ENCODE measurements at regions not wholly inside any gene's neighbourhood (a gene's known extent, or its start where the extent isn't known, plus 50 kb on each side); places are given as distances from the start of the nearest gene placed in this dataset.
"Not testable (repeated sequence)": the region's sequence is repeated elsewhere in the genome, so short reads cannot be mapped to it uniquely, and the experiment has no call there.

GRCh38 chr2:75411574-75411973 lies 149.2 kb downstream of the EVA1A start:
- peaks cover 8 to 42% (median 18%) of the 10 kb centered on the region in 3 donors for H3K4me1 Mint-ChIP-seq
- H3K27ac Mint-ChIP-seq = no peak overlapping the region
- DNase-seq (no peak), ATAC-seq (ENCODE audit: low read depth in 2 of 2) (no peak)
- no peak overlapping the region for H3K4me3 Mint-ChIP-seq
- peaks cover 18 to 44% of the 10 kb centered on the region in 2 donors for H3K36me3 Mint-ChIP-seq
- H3K9me3 Mint-ChIP-seq = peaks cover 4 to 28% (median 13%) of the 10 kb centered on the region in 7 donors
- peaks cover 0 to 21% (median 7%) of the 10 kb centered on the region in 3 donors for H3K27me3 Mint-ChIP-seq

- no peak for ATAC-seq (ENCODE audit: low read depth in 2 of 2)
- Mint-ChIP-seq H3K27me3 (peaks cover 0 to 21% (median 7%) of the 10 kb centered on the region in 3 donors), H3K27ac (no peak overlapping the region), H3K4me1 (peaks cover 4 to 36% (median 12%) of the 10 kb centered on the region in 3 donors), H3K9me3 (peaks cover 4 to 28% (median 13%) of the 10 kb centered on the region in 7 donors), H3K36me3 (peaks cover 18 to 41% of the 10 kb centered on the region in 2 donors), H3K4me3 (no peak overlapping the region)
- DNase-seq = no peak
These were observed 150.0 kb downstream of the EVA1A start for GRCh38 chr2:75410702-75411101.

GRCh38 chr2:75408771-75409170 lies 152.0 kb downstream of the EVA1A start:
- DNase-seq (no peak), ATAC-seq (ENCODE audit: low read depth in 2 of 2) (no peak)
- peak overlapping the region in 2 of 6 donors; percentile 14 to 21 for H3K27ac Mint-ChIP-seq
- H3K9me3 Mint-ChIP-seq = peaks cover 4 to 28% (median 13%) of the 10 kb centered on the region in 7 donors
- H3K4me3 Mint-ChIP-seq = no peak overlapping the region
- peaks cover 18 to 41% of the 10 kb centered on the region in 2 donors for H3K36me3 Mint-ChIP-seq
- H3K27me3 Mint-ChIP-seq = peaks cover 0 to 21% (median 12%) of the 10 kb centered on the region in 3 donors
- peaks cover 8 to 19% (median 10%) of the 10 kb centered on the region in 3 donors for H3K4me1 Mint-ChIP-seq

- DNase-seq (no peak), ATAC-seq (ENCODE audit: low read depth in 2 of 2) (no peak)
- Mint-ChIP-seq H3K4me3 (no peak overlapping the region), H3K27me3 (peaks cover 0 to 28% (median 16%) of the 10 kb centered on the region in 3 donors), H3K9me3 (peaks cover 4 to 24% (median 13%) of the 10 kb centered on the region in 7 donors), H3K4me1 (peaks cover 4 to 10% (median 8%) of the 10 kb centered on the region in 3 donors), H3K27ac (no peak overlapping the region), H3K36me3 (peaks cover 12 to 26% of the 10 kb centered on the region in 2 donors)
These were observed 153.7 kb downstream of the EVA1A start for GRCh38 chr2:75407038-75407530.

- H3K27me3 Mint-ChIP-seq = peaks cover 0 to 23% (median 17%) of the 10 kb centered on the region in 3 donors
- no peak overlapping the region for H3K4me3 Mint-ChIP-seq
- H3K4me1 Mint-ChIP-seq = peaks cover 4 to 10% (median 8%) of the 10 kb centered on the region in 3 donors
- DNase-seq = no peak
- peaks cover 12 to 19% of the 10 kb centered on the region in 2 donors for H3K36me3 Mint-ChIP-seq
- peaks cover 4 to 17% (median 11%) of the 10 kb centered on the region in 7 donors for H3K9me3 Mint-ChIP-seq
- no peak for ATAC-seq (ENCODE audit: low read depth in 2 of 2)
- peak overlapping the region in 2 of 6 donors; percentile 16 to 60 for H3K27ac Mint-ChIP-seq
These were observed 154.6 kb downstream of the EVA1A start for GRCh38 chr2:75406131-75406581.

GRCh38 chr2:75405000-75405399 lies 155.7 kb downstream of the EVA1A start:
- DNase-seq (no peak), ATAC-seq (ENCODE audit: low read depth in 2 of 2) (no peak)
- no peak overlapping the region for H3K4me3 Mint-ChIP-seq
- H3K9me3 Mint-ChIP-seq = peaks cover 0 to 7% (median 2%) of the 10 kb centered on the region in 7 donors
- H3K36me3 Mint-ChIP-seq = peaks cover 4 to 9% of the 10 kb centered on the region in 2 donors
- no peak overlapping the region for H3K27ac Mint-ChIP-seq
- H3K27me3 Mint-ChIP-seq = peaks cover 0 to 21% (median 17%) of the 10 kb centered on the region in 3 donors
- peaks cover 4 to 10% (median 7%) of the 10 kb centered on the region in 3 donors for H3K4me1 Mint-ChIP-seq

- peaks cover 0 to 10% (median 4%) of the 10 kb centered on the region in 3 donors for H3K4me1 Mint-ChIP-seq
- DNase-seq (peak; percentile 22), ATAC-seq (ENCODE audit: low read depth in 2 of 2) (peak; percentile 43 to 61)
- H3K9me3 Mint-ChIP-seq = peaks cover 0 to 3% (median 0%) of the 10 kb centered on the region in 7 donors
- H3K27ac Mint-ChIP-seq = peak overlapping the region in 1 of 6 donors; percentile 26
- H3K36me3 Mint-ChIP-seq = no peaks in the 10 kb centered on the region
- H3K4me3 Mint-ChIP-seq = no peak overlapping the region
- peaks cover 0 to 19% (median 17%) of the 10 kb centered on the region in 3 donors for H3K27me3 Mint-ChIP-seq
These were observed 156.7 kb downstream of the EVA1A start for GRCh38 chr2:75403991-75404428.

- DNase-seq (no peak), ATAC-seq (ENCODE audit: low read depth in 2 of 2) (no peak)
- peaks cover 0 to 4% of the 10 kb centered on the region in 2 donors for H3K36me3 Mint-ChIP-seq
- H3K27me3 Mint-ChIP-seq = peaks cover 0 to 34% (median 0%) of the 10 kb centered on the region in 3 donors
- H3K27ac Mint-ChIP-seq = no peak overlapping the region
- peaks cover 0 to 3% (median 0%) of the 10 kb centered on the region in 7 donors for H3K9me3 Mint-ChIP-seq
- H3K4me3 Mint-ChIP-seq = no peak overlapping the region
- H3K4me1 Mint-ChIP-seq = peaks cover 0 to 6% (median 0%) of the 10 kb centered on the region in 3 donors
These were observed 164.4 kb downstream of the EVA1A start for GRCh38 chr2:75396314-75396713.

- H3K9me3 Mint-ChIP-seq; H3K36me3 Mint-ChIP-seq; ATAC-seq (ENCODE audit: low read depth in 2 of 2); DNase-seq; H3K27ac Mint-ChIP-seq: not testable (repeated sequence)
- Mint-ChIP-seq H3K4me3 (peak overlapping the region in 1 of 8 donors; percentile 44), H3K4me1 (peaks cover 0 to 17% (median 13%) of the 10 kb centered on the region in 3 donors), H3K27me3 (peaks cover 0 to 34% (median 0%) of the 10 kb centered on the region in 3 donors)
These were observed 166.0 kb downstream of the EVA1A start for GRCh38 chr2:75394764-75395163.

- ATAC-seq (ENCODE audit: low read depth in 2 of 2) (no peak), DNase-seq (no peak)
- Mint-ChIP-seq H3K27me3 (no peaks in the 10 kb centered on the region), H3K4me1 (peaks cover 9 to 30% (median 23%) of the 10 kb centered on the region in 3 donors), H3K36me3 (peaks cover 0 to 5% of the 10 kb centered on the region in 2 donors), H3K9me3 (peaks cover 0 to 6% (median 0%) of the 10 kb centered on the region in 7 donors), H3K27ac (peak overlapping the region in 1 of 6 donors; percentile 50), H3K4me3 (peak overlapping the region in 1 of 8 donors; percentile 21)
These were observed 170.6 kb downstream of the EVA1A start for GRCh38 chr2:75390169-75390568.

GRCh38 chr2:75389271-75389670 lies 171.5 kb downstream of the EVA1A start:
- Mint-ChIP-seq H3K27ac (peak overlapping the region in 3 of 6 donors; percentile 21 to 76 (median 54)), H3K27me3 (no peaks in the 10 kb centered on the region), H3K4me3 (peak overlapping the region in 3 of 8 donors; percentile 2 to 58 (median 48)), H3K9me3 (peaks cover 0 to 6% (median 0%) of the 10 kb centered on the region in 7 donors), H3K36me3 (peaks cover 0 to 5% of the 10 kb centered on the region in 2 donors), H3K4me1 (peaks cover 9 to 30% (median 23%) of the 10 kb centered on the region in 3 donors)
- DNase-seq = peak; percentile 14
- ATAC-seq (ENCODE audit: low read depth in 2 of 2) = peak; percentile 80 to 85

GRCh38 chr2:75381032-75381431 lies 179.7 kb downstream of the EVA1A start:
- no peak overlapping the region for H3K4me3 Mint-ChIP-seq
- DNase-seq (no peak), ATAC-seq (ENCODE audit: low read depth in 2 of 2) (no peak)
- peak overlapping the region in 1 of 6 donors; percentile 47 for H3K27ac Mint-ChIP-seq
- peaks cover 0 to 4% of the 10 kb centered on the region in 2 donors for H3K36me3 Mint-ChIP-seq
- H3K9me3 Mint-ChIP-seq = no peaks in the 10 kb centered on the region
- H3K27me3 Mint-ChIP-seq = no peaks in the 10 kb centered on the region
- H3K4me1 Mint-ChIP-seq = no peaks in the 10 kb centered on the region

- Mint-ChIP-seq H3K4me1 (no peaks in the 10 kb centered on the region), H3K36me3 (peaks cover 0 to 4% of the 10 kb centered on the region in 2 donors), H3K9me3 (peaks cover 0 to 6% (median 0%) of the 10 kb centered on the region in 7 donors), H3K4me3 (no peak overlapping the region), H3K27me3 (no peaks in the 10 kb centered on the region), H3K27ac (peak overlapping the region in 1 of 6 donors; percentile 51)
- DNase-seq (no peak), ATAC-seq (ENCODE audit: low read depth in 2 of 2) (no peak)
These were observed 180.3 kb upstream of the TACR1 start for GRCh38 chr2:75379476-75380210.

Measured in naive B cell (primary cell).